LNCAP (cell line): ENCODE measurements at regions not wholly inside any gene's neighbourhood (a gene's known extent, or its start where the extent isn't known, plus 50 kb on each side); places are given as distances from the start of the nearest gene placed in this dataset.

Source experiments
- CTCF ChIP-seq: fragments of 450-650 bp; IDR thresholded peaks from 2 replicates; pipeline ENCODE4 v1.5.1; 2017; ENCODE audit warnings: mild to moderate bottlenecking

GRCh38 chr17:33982909-33983308 lies 272.2 kb upstream of the CCL2 start:
- no peak for TF ChIP-seq CTCF

- no peak for TF ChIP-seq CTCF
Observed at GRCh38 chr17:33983824-33984574, 271.1 kb upstream of the CCL2 start.

GRCh38 chr17:33986088-33986487 lies 269.0 kb upstream of the CCL2 start:
- no peak for TF ChIP-seq CTCF

GRCh38 chr17:33986566-33986965 lies 268.5 kb upstream of the CCL2 start:
- TF ChIP-seq CTCF: no peak

- no peak for TF ChIP-seq CTCF
Observed at GRCh38 chr17:33987162-33987561, 267.9 kb upstream of the CCL2 start.

GRCh38 chr17:33989361-33990148 lies 265.5 kb upstream of the CCL2 start:
- no peak for TF ChIP-seq CTCF

- TF ChIP-seq CTCF: no peak
Observed at GRCh38 chr17:33990943-33991706, 264.0 kb upstream of the CCL2 start.
